ENCODE measurements at regions not wholly inside any gene's neighbourhood (a gene's known extent, or its start where the extent isn't known, plus 50 kb on each side); places are given as distances from the start of the nearest gene placed in this dataset.
"Not testable (repeated sequence)": the region's sequence is repeated elsewhere in the genome, so short reads cannot be mapped to it uniquely, and the experiment has no call there.

DNA sequence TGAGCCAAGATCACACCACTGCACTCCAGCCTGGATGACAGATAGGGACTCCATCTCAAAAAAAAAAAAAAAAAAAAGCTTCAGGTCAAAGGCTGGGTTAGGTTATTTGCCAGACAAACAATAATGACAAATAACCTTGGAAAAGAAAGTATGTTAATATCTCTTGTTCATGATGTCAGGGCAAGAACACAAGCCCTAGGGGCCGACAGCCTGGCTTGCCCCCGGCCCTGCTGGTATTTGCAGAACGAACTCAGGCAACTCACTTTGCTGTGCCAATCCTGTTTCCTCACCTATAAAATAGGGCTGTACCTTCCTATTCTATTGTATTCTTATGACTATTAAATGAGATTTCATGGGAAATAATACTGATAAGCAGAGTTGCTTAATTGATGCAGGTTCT lies 75.4 kb upstream of the CDC42EP3 start:
- Mint-ChIP-seq H3K4me1 (peaks cover 2% of the 10 kb centered on the region), H3K4me3 (no peak overlapping the region), H3K36me3 (ENCODE audit: low read depth) (no peaks in the 10 kb centered on the region), H3K27ac (no peak overlapping the region), H3K27me3 (ENCODE audit: insufficient read depth) (peaks cover 6% of the 10 kb centered on the region), H3K9me3 (peaks cover 1% of the 10 kb centered on the region)
- no peaks in the 10 kb centered on the region for H3K9me3 ChIP-seq (ENCODE audit: control insufficient read depth, low read length)
- DNase-seq: no peak
- no peak overlapping the region for H3K4me3 ChIP-seq (ENCODE audit: low read length)
- H3K4me1 ChIP-seq (ENCODE audit: control insufficient read depth, insufficient read depth, low read length): no peaks in the 10 kb centered on the region
- H3K9ac ChIP-seq (ENCODE audit: extremely low read depth, low read length, poor library complexity, severe bottlenecking): no peak overlapping the region
- TF ChIP-seq, protein P1, sequence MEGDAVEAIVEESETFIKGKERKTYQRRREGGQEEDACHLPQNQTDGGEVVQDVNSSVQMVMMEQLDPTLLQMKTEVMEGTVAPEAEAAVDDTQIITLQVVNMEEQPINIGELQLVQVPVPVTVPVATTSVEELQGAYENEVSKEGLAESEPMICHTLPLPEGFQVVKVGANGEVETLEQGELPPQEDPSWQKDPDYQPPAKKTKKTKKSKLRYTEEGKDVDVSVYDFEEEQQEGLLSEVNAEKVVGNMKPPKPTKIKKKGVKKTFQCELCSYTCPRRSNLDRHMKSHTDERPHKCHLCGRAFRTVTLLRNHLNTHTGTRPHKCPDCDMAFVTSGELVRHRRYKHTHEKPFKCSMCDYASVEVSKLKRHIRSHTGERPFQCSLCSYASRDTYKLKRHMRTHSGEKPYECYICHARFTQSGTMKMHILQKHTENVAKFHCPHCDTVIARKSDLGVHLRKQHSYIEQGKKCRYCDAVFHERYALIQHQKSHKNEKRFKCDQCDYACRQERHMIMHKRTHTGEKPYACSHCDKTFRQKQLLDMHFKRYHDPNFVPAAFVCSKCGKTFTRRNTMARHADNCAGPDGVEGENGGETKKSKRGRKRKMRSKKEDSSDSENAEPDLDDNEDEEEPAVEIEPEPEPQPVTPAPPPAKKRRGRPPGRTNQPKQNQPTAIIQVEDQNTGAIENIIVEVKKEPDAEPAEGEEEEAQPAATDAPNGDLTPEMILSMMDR (conservative IDR thresholded peaks at IDR 0.05): no peak
- H3K27me3 ChIP-seq (ENCODE audit: control insufficient read depth, insufficient read depth, low read length, poor library complexity, severe bottlenecking): no peaks in the 10 kb centered on the region
- H3K27ac ChIP-seq (ENCODE audit: low read depth, low read length): no peak overlapping the region
- H3K36me3 ChIP-seq (ENCODE audit: control insufficient read depth, insufficient read depth, low read length): no peaks in the 10 kb centered on the region
- 96% methylated on average over 3 of the region's 3 CpGs; no CpG with 5 or more reads in 1 of the 2 experiments for WGBS, 2 experiments (ENCODE audit: insufficient coverage in 1 of 2, insufficient read length in 1 of 2)

DNA sequence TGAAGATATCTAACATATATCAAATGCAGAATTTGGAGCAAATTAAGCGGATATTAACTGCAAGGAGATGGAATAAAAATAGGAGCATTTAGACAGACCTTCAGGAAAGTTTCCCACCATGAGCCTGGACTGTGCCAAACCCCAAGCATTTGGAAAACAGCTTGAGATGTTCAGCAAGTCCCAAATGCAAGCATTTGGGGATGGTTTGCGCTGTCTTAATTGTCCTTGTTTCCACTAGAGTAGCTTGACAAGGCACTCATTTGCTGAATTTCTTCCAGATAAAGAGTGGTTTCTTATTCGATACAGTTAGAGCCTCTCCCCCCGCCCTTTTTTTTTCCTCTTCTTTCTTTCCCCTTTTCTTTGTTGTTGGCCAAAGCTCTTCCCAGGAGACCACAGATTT lies 77.1 kb upstream of the CDC42EP3 start:
- Histone ChIP-seq H3K4me1 (ENCODE audit: control insufficient read depth, insufficient read depth, low read length) (no peaks in the 10 kb centered on the region), H3K4me3 (ENCODE audit: low read length) (no peak overlapping the region), H3K27me3 (ENCODE audit: control insufficient read depth, insufficient read depth, low read length, poor library complexity, severe bottlenecking) (no peaks in the 10 kb centered on the region), H3K36me3 (ENCODE audit: control insufficient read depth, insufficient read depth, low read length) (no peaks in the 10 kb centered on the region), H3K9ac (ENCODE audit: extremely low read depth, low read length, poor library complexity, severe bottlenecking) (no peak overlapping the region), H3K9me3 (ENCODE audit: control insufficient read depth, low read length) (no peaks in the 10 kb centered on the region), H3K27ac (ENCODE audit: low read depth, low read length) (no peak overlapping the region)
- Mint-ChIP-seq H3K27ac (no peak overlapping the region), H3K27me3 (ENCODE audit: insufficient read depth) (peaks cover 6% of the 10 kb centered on the region), H3K9me3 (no peaks in the 10 kb centered on the region), H3K4me1 (peaks cover 2% of the 10 kb centered on the region), H3K36me3 (ENCODE audit: low read depth) (no peaks in the 10 kb centered on the region), H3K4me3 (no peak overlapping the region)
- 96 to 100% methylated on average over 3 to 4 of the region's 4 CpGs for WGBS, 2 experiments (ENCODE audit: insufficient coverage in 1 of 2, insufficient read length in 1 of 2)
- no peak for DNase-seq
- TF ChIP-seq, protein P1 (conservative IDR thresholded peaks at IDR 0.05): no peak

DNA sequence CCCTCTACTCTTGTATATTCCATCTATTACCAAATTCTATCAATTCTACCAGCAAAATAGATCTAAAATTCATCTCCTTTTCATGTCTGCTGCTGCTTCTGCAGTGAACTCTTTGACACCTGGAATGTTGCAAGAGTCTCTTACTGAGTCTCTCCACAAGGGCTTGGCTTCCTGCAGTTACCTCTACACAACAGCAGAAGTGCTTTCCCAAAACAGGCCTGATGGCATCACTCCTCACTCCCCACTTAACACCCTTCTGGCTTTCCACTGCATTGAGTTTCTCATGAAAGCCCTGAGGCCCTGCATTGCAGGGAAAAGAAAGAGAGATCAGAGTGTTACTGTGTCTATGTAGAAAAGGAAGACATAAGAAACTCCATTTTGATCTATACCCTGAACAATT lies 78.8 kb upstream of the CDC42EP3 start:
- H3K27ac ChIP-seq (ENCODE audit: low read depth, low read length); H3K4me1 ChIP-seq (ENCODE audit: control insufficient read depth, insufficient read depth, low read length); H3K27ac Mint-ChIP-seq; DNase-seq; H3K9me3 ChIP-seq (ENCODE audit: control insufficient read depth, low read length); H3K27me3 ChIP-seq (ENCODE audit: control insufficient read depth, insufficient read depth, low read length, poor library complexity, severe bottlenecking); H3K9me3 Mint-ChIP-seq; H3K36me3 Mint-ChIP-seq (ENCODE audit: low read depth); H3K36me3 ChIP-seq (ENCODE audit: control insufficient read depth, insufficient read depth, low read length); H3K9ac ChIP-seq (ENCODE audit: extremely low read depth, low read length, poor library complexity, severe bottlenecking); H3K4me3 Mint-ChIP-seq; H3K4me1 Mint-ChIP-seq; H3K4me3 ChIP-seq (ENCODE audit: low read length); H3K27me3 Mint-ChIP-seq (ENCODE audit: insufficient read depth): not testable (repeated sequence)

DNA sequence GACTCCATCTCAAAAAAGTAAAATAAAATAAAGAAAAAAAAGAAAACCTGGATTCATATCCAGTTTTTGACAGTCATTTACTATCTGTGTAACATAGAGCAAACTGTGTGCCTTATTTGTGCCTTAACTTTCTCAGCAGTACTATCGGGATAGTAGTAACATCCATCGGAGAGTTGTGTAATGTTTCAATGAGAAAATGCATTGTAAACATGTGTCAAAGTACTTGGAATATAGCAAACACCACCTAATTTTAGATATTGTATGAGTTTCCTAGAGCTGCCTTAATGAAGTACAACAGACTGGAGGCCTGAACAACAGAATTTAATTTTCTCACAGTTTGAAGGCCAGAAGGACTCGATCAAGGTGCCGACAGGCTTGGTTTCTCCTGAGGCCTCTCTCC lies 81.3 kb upstream of the CDC42EP3 start:
- Mint-ChIP-seq H3K27ac (no peak overlapping the region), H3K4me1 (peaks cover 11% of the 10 kb centered on the region), H3K9me3 (no peaks in the 10 kb centered on the region), H3K27me3 (ENCODE audit: insufficient read depth) (peaks cover 15% of the 10 kb centered on the region), H3K36me3 (ENCODE audit: low read depth) (no peaks in the 10 kb centered on the region), H3K4me3 (no peak overlapping the region)
- Histone ChIP-seq H3K4me1 (ENCODE audit: control insufficient read depth, insufficient read depth, low read length) (peaks cover 5% of the 10 kb centered on the region), H3K27ac (ENCODE audit: low read depth, low read length) (no peak overlapping the region), H3K27me3 (ENCODE audit: control insufficient read depth, insufficient read depth, low read length, poor library complexity, severe bottlenecking) (no peaks in the 10 kb centered on the region), H3K36me3 (ENCODE audit: control insufficient read depth, insufficient read depth, low read length) (no peaks in the 10 kb centered on the region), H3K9ac (ENCODE audit: extremely low read depth, low read length, poor library complexity, severe bottlenecking) (no peak overlapping the region), H3K4me3 (ENCODE audit: low read length) (no peak overlapping the region), H3K9me3 (ENCODE audit: control insufficient read depth, low read length) (no peaks in the 10 kb centered on the region)
- 99 to 100% methylated on average over 2 to 3 of the region's 4 CpGs for WGBS, 2 experiments (ENCODE audit: insufficient coverage in 1 of 2, insufficient read length in 1 of 2)
- TF ChIP-seq, protein P1 (conservative IDR thresholded peaks at IDR 0.05): no peak
- DNase-seq: no peak

Measured in endodermal cell (in vitro differentiated cells).